ENCODE measurements at regions not wholly inside any gene's neighbourhood (a gene's known extent, or its start where the extent isn't known, plus 50 kb on each side); places are given as distances from the start of the nearest gene placed in this dataset.

DNA sequence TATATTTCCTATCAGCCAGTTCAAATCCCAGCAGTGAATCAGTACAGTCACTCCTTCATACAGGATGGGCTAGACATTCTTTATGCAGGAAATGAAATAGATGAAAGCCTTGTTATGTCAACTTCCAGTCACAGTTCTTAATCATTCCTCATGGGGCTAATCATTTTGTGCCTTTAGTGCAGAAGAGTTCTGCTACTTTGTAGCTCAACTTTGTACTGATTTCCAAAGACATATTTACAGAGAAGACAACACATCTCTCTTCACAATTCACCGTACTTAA is 593.9 kb upstream of the NETO1 start:
- no peak overlapping the region for H3K4me3 ChIP-seq
- intact Hi-C loops (cut with micrococcal nuclease) = no loop called here
- peaks cover 15% of the 10 kb centered on the region for H3K4me1 ChIP-seq
- TF ChIP-seq, protein P1, sequence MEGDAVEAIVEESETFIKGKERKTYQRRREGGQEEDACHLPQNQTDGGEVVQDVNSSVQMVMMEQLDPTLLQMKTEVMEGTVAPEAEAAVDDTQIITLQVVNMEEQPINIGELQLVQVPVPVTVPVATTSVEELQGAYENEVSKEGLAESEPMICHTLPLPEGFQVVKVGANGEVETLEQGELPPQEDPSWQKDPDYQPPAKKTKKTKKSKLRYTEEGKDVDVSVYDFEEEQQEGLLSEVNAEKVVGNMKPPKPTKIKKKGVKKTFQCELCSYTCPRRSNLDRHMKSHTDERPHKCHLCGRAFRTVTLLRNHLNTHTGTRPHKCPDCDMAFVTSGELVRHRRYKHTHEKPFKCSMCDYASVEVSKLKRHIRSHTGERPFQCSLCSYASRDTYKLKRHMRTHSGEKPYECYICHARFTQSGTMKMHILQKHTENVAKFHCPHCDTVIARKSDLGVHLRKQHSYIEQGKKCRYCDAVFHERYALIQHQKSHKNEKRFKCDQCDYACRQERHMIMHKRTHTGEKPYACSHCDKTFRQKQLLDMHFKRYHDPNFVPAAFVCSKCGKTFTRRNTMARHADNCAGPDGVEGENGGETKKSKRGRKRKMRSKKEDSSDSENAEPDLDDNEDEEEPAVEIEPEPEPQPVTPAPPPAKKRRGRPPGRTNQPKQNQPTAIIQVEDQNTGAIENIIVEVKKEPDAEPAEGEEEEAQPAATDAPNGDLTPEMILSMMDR (IDR thresholded peaks at IDR 0.05; ENCODE audit: borderline replicate concordance) = no peak
- H3K27me3 ChIP-seq (ENCODE audit: low read depth) = no peaks in the 10 kb centered on the region
- no peak for DNase-seq
- no peaks in the 10 kb centered on the region for H3K36me3 ChIP-seq
- peak overlapping the region; percentile 41 for H3K27ac ChIP-seq (replicated peaks)
- no peaks in the 10 kb centered on the region for H3K9me3 ChIP-seq (replicated peaks)

DNA sequence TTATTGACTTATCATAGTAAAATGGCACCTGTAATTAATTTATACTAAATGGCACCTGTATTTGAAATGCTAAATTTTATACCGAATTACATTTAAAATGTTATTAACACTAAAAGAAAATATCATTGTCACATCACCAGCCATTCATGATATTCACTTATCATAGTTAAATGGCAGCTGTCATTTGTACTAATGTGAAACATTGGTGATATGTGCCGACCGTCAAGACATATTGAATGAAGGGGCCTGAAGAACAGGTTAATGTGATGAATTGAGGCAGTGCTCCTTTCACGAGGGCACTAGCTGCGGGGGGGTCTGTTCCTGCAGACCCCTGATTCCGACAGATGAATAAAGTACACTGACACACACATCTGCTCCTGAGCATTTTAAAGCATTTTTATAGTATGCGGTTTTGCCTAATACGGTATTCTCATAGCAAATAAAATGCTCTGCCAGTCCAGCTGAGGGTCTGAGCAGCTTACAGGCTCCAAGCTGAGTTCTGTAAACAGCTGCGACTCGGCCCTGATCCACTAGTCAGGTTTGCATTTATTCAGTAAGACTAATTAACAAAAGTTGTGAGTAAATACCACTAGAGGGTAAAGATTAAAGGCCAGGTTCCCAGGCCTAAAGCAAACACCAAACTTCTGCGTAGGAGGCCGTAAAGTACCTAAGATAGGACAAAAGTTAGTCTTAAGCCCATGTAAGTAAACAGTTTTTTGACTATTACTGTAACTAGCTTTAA is 593.4 kb upstream of the NETO1 start:
- intact Hi-C loops (cut with micrococcal nuclease) = no loop called here
- TF ChIP-seq, protein P1 (IDR thresholded peaks at IDR 0.05; ENCODE audit: borderline replicate concordance) = no peak
- DNase-seq = no peak
- no peaks in the 10 kb centered on the region for H3K36me3 ChIP-seq
- no peak overlapping the region for H3K4me3 ChIP-seq
- H3K4me1 ChIP-seq = peaks cover 15% of the 10 kb centered on the region
- no peaks in the 10 kb centered on the region for H3K9me3 ChIP-seq (replicated peaks)
- no peaks in the 10 kb centered on the region for H3K27me3 ChIP-seq (ENCODE audit: low read depth)
- peak overlapping the region; percentile 41 for H3K27ac ChIP-seq (replicated peaks)

DNA sequence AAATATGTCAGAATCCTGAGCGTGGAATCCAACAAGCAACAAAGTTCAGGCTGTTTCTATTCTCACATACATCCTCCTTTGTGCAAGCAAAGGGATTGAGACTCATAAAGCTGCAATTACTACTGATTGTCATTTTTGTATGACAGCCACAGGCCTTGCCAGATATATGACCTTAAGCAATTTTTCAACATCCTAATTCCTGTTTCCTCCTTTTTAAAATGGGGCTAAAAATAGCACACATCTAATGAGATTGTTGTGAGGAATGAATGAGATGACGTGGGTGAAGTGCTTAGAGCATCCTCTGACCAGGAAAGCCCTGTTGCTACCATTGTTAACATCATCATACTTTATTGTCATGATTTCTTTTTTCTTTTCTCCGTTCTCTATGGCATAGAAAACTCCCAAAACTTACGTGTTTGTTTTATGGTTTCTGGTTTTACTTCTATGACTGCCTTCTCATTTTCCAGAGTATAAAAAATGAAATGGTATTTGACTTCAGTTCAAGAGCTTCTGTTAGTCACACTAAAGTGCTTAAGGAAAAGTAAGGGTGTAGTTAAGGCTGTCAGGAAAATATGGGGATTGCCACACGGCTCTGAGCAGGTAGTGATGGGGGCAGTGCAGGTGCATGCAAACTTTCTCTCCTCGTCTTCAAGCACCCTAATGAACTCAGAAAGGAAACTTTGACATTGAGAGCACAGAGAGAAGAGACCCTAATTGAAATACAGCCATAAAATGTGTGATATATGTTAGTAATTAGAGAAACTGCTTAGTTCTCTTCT is 590.6 kb upstream of the NETO1 start:
- peaks cover 15% of the 10 kb centered on the region for H3K4me1 ChIP-seq
- no peak overlapping the region for H3K4me3 ChIP-seq
- intact Hi-C loops (cut with micrococcal nuclease) = no loop called here
- TF ChIP-seq, protein P1 (IDR thresholded peaks at IDR 0.05; ENCODE audit: borderline replicate concordance) = no peak
- no peaks in the 10 kb centered on the region for H3K9me3 ChIP-seq (replicated peaks)
- no peaks in the 10 kb centered on the region for H3K27me3 ChIP-seq (ENCODE audit: low read depth)
- no peak for DNase-seq
- no peaks in the 10 kb centered on the region for H3K36me3 ChIP-seq
- peak overlapping the region; percentile 66 for H3K27ac ChIP-seq (replicated peaks)

DNA sequence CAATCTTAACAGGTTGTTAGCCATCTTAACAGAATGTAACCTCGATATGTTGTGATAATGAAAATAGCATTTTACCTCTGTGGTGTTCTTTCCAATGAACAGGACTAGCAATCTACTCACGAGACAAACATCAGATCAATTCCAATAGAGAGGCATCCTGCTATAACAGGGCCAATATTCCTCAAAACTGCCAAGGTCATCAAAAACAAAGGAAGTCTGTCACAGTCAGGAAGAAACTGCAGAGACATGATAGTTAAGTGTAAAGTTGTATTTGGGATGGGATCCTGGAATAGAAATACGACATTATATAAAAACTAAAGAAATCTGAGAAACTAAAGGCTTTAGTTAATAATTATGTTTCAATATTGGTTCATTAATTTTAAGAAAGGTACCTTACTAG is 588.9 kb upstream of the NETO1 start:
- Histone ChIP-seq H3K36me3 (no peaks in the 10 kb centered on the region), H3K4me1 (peaks cover 5% of the 10 kb centered on the region), H3K27ac (replicated peaks) (peak overlapping the region; percentile 66), H3K9me3 (replicated peaks) (no peaks in the 10 kb centered on the region), H3K27me3 (ENCODE audit: low read depth) (no peaks in the 10 kb centered on the region), H3K4me3 (no peak overlapping the region)
- intact Hi-C loops (cut with micrococcal nuclease) = no loop called here
- TF ChIP-seq, protein P1 (IDR thresholded peaks at IDR 0.05; ENCODE audit: borderline replicate concordance) = no peak
- DNase-seq = no peak

DNA sequence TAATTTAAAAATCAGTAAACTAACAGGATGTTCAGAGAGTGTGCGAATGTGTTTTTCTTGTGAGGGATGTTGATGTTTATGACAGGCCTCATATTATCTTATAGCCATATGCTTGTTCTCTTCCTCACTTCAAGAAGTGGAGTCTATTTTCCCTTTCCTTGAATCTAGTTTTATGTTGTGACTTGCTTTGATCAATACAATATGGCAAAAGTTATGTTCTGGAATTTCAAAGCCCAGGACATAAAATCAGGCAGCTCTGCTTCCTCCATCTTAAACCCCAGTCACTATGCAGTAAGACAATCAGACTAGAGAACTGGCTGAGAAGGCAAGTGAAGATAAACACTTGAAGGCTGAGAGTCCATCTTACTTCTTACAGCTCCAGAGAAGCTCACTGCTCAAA is 585.1 kb upstream of the NETO1 start:
- TF ChIP-seq, protein P1 (IDR thresholded peaks at IDR 0.05; ENCODE audit: borderline replicate concordance) = no peak
- H3K27ac ChIP-seq (replicated peaks) = no peak overlapping the region
- DNase-seq = no peak
- intact Hi-C loops (cut with micrococcal nuclease) = no loop called here
- no peaks in the 10 kb centered on the region for H3K27me3 ChIP-seq (ENCODE audit: low read depth)
- no peaks in the 10 kb centered on the region for H3K9me3 ChIP-seq (replicated peaks)
- no peaks in the 10 kb centered on the region for H3K36me3 ChIP-seq
- H3K4me1 ChIP-seq = no peaks in the 10 kb centered on the region
- H3K4me3 ChIP-seq = no peak overlapping the region

All from left ventricle myocardium inferior (tissue), 1 donor.